Upper lobe of right lung (tissue), 1 donor: ENCODE measurements at regions not wholly inside any gene's neighbourhood (a gene's known extent, or its start where the extent isn't known, plus 50 kb on each side); places are given as distances from the start of the nearest gene placed in this dataset.

Experiments used
- ATAC-seq: fragments of 200-7000 bp; cut with Tn5 transposase; one replicate; pipeline ENCODE4 v1.9.1; 2020; ENCODE audit warnings: mild to moderate bottlenecking, moderate library complexity
- DNase-seq: peaks from one replicate; pipeline ENCODE4 v3.0.0-alpha.2; 2020
- H3K27ac ChIP-seq: fragments of 200-600 bp; one replicate; pipeline ENCODE4 v1.8.0; 2022
- H3K27me3 ChIP-seq: fragments of 200-600 bp; one replicate; pipeline ENCODE4 v1.8.0; 2022; ENCODE audit warnings: mild to moderate bottlenecking
- H3K36me3 ChIP-seq: fragments of 200-600 bp; one replicate; pipeline ENCODE4 v1.8.0; 2022
- H3K4me1 ChIP-seq: fragments of 200-600 bp; one replicate; pipeline ENCODE4 v1.8.0; 2022
- H3K4me3 ChIP-seq: fragments of 200-600 bp; one replicate; pipeline ENCODE4 v1.8.0; 2022; ENCODE audit warnings: mild to moderate bottlenecking
- H3K9me3 ChIP-seq: fragments of 200-600 bp; one replicate; pipeline ENCODE4 v1.8.0; 2022
- intact Hi-C: fragments of 100-400 bp; cut with DNase I; formaldehyde crosslinking; loops from one replicate; pipeline ENCODE4 v1.11.0; 2022
- TF ChIP-seq, protein P1 (sequence below): fragments of 200-600 bp; IDR thresholded peaks from one replicate; pipeline ENCODE4 v1.8.0; 2022; ENCODE audit warnings: antibody characterized with exemption
- donor health status: DM: no; HTN: yes; CAD: no; lungs with severe emphysema.

DNA sequence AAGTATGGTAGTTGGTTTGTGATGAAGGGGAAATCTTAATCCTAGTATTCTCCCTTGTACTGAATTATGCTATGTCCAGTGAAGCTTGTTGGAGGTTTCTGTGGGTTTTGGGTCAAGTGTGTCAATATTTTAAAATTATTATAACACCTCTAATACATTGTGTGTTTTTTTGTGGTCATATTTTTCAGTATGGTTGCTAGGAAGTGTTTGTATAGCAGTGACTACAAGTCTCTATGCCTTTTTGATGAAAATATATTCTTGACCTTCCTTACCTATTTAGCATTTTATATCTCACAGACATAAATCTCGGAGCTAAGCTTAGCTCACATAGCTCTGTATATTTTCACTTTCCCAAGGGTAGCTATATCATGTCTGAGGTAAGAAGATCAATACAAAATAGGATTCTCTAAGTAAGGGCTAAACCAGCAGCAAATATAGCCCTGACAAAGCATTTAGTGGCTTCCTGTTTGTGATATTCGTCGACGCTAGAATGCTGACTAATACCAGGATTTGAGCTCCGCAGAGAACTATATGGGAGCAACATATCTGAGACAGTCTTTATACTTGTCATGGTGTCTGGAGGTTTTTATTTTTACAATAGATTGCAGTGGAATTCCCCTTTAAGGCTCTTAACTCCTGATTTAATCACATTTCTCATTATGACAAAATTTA is 82.3 kb downstream of the MACIR start:
- no peak overlapping the region for H3K27ac ChIP-seq
- H3K9me3 ChIP-seq = no peaks in the 10 kb centered on the region
- no peak overlapping the region for H3K4me3 ChIP-seq
- TF ChIP-seq, protein P1, sequence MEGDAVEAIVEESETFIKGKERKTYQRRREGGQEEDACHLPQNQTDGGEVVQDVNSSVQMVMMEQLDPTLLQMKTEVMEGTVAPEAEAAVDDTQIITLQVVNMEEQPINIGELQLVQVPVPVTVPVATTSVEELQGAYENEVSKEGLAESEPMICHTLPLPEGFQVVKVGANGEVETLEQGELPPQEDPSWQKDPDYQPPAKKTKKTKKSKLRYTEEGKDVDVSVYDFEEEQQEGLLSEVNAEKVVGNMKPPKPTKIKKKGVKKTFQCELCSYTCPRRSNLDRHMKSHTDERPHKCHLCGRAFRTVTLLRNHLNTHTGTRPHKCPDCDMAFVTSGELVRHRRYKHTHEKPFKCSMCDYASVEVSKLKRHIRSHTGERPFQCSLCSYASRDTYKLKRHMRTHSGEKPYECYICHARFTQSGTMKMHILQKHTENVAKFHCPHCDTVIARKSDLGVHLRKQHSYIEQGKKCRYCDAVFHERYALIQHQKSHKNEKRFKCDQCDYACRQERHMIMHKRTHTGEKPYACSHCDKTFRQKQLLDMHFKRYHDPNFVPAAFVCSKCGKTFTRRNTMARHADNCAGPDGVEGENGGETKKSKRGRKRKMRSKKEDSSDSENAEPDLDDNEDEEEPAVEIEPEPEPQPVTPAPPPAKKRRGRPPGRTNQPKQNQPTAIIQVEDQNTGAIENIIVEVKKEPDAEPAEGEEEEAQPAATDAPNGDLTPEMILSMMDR = no peak
- ATAC-seq (no peak), DNase-seq (no peak)
- H3K4me1 ChIP-seq = no peaks in the 10 kb centered on the region
- H3K36me3 ChIP-seq = no peaks in the 10 kb centered on the region
- H3K27me3 ChIP-seq = no peaks in the 10 kb centered on the region
- intact Hi-C loops = no loop called here

DNA sequence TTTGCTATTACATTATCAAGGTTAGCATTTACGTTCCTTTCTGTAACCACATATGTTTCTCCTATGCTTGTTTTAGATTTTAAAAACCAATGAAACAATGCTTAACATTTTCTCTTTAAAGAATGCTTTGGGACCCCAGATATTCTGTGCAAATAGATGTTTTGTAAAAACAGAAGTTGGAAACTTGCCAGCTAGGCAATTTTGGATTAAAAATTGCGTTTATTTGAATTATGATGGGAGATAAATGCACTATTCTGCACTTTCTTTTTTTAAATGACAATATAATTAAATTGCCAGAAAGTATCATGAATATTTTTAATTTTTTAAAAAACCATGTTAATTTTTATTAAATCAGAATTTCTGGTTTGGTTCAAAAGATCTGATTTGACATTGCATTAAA is 81.6 kb downstream of the MACIR start:
- Histone ChIP-seq H3K4me1 (no peaks in the 10 kb centered on the region), H3K4me3 (no peak overlapping the region), H3K27me3 (no peaks in the 10 kb centered on the region), H3K9me3 (no peaks in the 10 kb centered on the region), H3K36me3 (no peaks in the 10 kb centered on the region), H3K27ac (no peak overlapping the region)
- TF ChIP-seq, protein P1 = no peak
- DNase-seq (no peak), ATAC-seq (no peak)
- intact Hi-C loops = no loop called here

DNA sequence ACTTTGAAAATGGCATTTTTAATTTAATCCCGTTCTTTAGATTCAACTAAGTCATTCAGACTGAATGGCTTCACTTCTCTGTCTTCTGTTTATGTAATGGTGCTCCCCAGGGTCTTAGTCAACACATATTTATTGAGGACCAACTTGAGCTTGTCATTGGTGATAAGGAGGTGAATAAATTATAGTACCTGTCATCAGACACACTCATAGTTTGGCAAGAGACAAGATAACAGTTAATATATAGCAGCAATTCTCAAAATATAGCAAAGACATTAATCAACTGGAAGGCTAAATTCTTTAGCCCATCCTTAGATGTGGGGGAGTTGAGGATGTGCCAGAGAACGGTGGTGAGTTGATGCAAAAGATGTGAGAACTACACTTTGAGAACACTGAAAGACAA is 78.4 kb downstream of the MACIR start:
- no peak for ATAC-seq
- DNase-seq = no peak
- TF ChIP-seq, protein P1 = no peak
- Histone ChIP-seq H3K27ac (no peak overlapping the region), H3K36me3 (no peaks in the 10 kb centered on the region), H3K9me3 (no peaks in the 10 kb centered on the region), H3K4me1 (no peaks in the 10 kb centered on the region), H3K27me3 (no peaks in the 10 kb centered on the region), H3K4me3 (no peak overlapping the region)
- intact Hi-C loops = no loop called here

DNA sequence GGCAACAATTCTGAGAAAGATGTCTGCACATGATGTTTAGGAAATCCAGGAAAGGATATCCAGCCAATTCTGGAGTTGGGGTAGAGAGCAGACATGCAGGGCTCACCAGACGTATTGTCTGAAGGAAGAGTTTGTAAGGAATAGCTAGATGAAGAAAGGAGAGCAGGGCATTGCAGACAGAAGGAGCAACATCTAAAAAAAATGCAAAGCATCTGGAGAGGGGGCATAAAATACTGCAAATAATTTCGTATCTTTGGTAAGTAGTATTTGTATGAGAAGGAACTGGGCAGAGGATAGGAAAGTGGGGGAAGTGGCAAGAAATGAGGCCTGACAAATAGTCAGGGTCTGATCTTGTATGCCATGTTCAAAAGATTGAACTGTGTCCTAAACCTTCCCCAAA is 74.8 kb downstream of the MACIR start:
- no peaks in the 10 kb centered on the region for H3K9me3 ChIP-seq
- no peak overlapping the region for H3K27ac ChIP-seq
- TF ChIP-seq, protein P1 = no peak
- no peaks in the 10 kb centered on the region for H3K4me1 ChIP-seq
- no peaks in the 10 kb centered on the region for H3K27me3 ChIP-seq
- no peaks in the 10 kb centered on the region for H3K36me3 ChIP-seq
- DNase-seq (no peak), ATAC-seq (no peak)
- intact Hi-C loops = no loop called here
- no peak overlapping the region for H3K4me3 ChIP-seq

DNA sequence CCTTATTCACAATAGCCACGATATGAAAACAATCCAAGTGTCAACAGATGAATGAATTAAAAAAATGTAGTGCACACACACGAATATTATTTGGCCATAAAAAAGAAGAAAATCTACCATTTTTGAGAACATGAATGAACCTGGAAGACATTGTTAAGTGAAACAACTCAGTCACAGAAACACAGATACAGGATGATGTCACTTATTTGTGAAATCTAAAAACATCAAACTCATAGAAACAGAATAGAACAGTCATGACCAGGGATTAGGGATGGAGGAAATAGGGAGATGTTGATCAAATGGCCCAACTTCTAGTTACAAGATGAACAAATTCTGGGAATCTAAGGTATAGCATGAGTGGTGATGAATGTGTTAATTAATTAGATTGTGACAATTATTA is 72.3 kb downstream of the MACIR start:
- DNase-seq (no peak), ATAC-seq (no peak)
- Histone ChIP-seq H3K27me3 (no peaks in the 10 kb centered on the region), H3K4me3 (no peak overlapping the region), H3K9me3 (no peaks in the 10 kb centered on the region), H3K27ac (no peak overlapping the region), H3K36me3 (no peaks in the 10 kb centered on the region), H3K4me1 (no peaks in the 10 kb centered on the region)
- intact Hi-C loops = no loop called here
- TF ChIP-seq, protein P1 = no peak
